ENCODE measurements at regions not wholly inside any gene's neighbourhood (a gene's known extent, or its start where the extent isn't known, plus 50 kb on each side); places are given as distances from the start of the nearest gene placed in this dataset.

DNA sequence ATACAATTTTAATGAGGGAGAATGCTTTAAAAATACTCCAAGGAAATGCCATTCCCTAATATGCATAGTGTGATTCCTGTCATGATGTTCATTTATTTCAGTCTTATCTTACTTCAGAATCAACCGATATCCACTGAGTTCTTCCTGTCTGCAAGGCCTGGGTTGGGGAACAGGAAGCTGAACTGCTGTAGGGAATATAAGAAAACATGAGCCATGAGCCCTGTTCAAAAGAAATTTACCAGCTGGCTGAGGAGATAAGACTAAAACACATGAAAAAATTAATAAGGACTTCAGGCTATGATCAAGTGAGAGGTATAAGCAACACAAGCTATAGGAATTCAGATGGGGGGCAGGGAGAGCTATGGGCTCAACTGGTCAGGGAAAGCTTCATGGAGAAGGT, 184.7 kb downstream of the PLPP4 start:
- no peak for DNase-seq

DNA sequence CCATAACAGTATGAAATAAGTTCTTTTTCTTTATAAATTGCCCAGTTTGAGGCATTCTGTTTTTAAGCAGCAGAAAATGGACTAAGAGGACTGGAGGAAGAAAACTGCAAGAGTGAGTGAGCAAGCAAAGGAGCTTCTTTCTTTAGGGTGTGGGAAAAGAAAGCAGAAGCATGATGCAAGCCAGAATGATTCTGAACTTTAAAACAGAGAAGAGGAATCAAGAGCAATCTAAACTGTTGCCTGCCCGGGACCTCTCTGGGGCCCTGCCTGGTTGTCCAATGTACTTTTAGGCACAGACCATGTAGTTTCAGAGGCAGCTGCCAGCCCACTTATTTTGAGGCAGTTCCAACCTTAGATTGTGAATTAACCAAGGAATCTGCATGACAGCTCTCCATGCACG, 186.3 kb downstream of the PLPP4 start:
- DNase-seq, result no peak

DNA sequence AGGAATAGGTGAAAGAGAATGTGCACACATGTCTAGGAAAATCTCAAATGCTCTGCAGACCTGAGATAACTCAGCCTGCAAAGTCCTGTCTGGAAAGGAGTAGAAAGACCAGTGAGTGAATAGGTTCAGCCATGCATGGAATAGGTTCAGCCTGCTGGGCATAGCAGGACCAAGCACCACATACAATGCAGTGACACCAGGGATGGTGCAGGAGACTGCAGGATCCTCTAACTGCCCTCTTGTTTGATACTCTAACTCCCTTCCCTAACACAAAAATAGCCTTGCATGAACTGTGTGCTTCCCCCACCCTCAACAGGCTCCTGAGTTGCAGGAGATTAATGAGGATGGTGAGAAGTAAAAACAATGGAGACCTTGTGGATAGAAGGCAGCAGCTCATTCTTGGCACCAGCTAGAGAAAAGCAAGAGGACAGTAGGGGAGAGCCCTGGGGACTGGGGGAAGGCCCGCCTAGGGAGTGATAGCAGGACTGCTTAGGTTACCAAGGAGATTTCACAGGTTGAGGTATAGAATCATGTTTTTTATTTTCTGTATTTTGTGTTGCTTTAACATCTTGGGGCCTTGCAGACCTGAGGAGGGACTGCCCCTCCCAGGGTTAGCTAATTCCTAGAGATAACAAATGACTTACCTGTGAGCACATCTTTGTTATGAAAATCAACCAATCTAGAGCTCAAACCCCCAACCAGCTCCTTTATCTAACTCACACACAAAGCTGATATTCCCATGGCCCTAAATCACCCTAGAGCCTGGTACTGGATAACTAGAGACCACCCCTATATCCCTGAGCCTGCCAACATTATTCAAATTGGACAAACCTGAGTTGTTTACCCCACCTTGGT, 187.8 kb downstream of the PLPP4 start:
- DNase-seq, result no peak

DNA sequence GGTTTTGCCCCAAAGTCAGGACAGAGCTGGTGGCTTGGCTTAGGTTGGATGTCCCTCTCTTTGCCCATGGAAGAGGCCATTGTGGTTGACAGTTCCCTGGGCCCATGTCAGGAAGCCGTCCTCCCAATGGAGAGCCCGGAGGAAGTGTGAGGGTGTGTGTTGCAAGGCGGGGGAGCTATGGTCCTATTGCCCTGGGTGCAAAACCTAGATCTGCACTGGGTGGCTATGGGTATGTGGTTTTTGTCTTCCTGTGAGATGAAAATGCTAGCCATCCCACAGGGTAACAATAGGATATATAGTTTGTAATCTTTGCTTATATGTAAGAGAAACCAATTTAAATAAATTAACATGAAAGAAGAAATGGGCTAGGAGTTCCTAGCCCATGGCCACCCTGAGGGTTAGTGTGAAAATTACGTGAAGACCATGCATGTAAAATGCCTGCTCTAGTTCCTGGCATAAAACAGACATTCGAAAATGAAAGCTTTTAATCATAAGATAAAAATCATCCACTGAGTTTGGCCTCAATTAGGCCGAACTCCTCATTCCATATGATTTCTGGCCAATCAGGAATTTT, 189.2 kb downstream of the PLPP4 start:
- DNase-seq, result no peak

DNA sequence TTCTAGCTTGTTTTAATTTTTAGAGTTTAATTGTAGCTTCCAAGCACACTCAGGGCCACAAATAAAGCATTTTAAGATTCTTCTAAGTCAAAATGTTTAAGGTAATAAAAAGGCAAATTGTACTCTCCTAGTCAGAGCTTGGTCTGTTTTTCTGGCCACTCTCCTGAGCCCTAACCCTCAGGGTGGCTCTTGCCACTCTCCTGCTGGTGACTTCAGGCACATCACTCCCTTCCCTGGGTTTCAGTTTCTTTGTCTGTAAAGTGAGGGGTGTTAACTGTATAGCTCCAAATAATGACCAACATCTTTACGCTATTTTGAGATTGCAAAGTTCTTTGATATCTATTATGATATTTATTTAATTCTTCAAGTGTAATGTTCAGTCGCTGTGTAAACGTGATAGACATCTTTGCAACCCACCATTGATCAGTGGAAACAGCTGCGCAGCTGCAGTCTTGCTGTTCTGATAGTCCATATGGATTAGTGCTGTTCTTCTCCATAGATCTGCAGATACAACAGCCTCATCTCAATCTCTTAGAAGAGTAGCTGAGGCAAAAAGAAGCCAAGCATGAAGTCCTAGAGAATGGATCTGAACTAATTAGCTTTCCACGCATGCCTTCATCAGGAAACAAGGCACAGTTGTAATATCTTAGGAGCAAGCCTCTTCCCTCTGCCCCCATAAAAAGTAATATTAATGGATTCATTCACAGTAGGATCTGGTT, 189.9 kb downstream of the PLPP4 start:
- no peak for DNase-seq

DNA sequence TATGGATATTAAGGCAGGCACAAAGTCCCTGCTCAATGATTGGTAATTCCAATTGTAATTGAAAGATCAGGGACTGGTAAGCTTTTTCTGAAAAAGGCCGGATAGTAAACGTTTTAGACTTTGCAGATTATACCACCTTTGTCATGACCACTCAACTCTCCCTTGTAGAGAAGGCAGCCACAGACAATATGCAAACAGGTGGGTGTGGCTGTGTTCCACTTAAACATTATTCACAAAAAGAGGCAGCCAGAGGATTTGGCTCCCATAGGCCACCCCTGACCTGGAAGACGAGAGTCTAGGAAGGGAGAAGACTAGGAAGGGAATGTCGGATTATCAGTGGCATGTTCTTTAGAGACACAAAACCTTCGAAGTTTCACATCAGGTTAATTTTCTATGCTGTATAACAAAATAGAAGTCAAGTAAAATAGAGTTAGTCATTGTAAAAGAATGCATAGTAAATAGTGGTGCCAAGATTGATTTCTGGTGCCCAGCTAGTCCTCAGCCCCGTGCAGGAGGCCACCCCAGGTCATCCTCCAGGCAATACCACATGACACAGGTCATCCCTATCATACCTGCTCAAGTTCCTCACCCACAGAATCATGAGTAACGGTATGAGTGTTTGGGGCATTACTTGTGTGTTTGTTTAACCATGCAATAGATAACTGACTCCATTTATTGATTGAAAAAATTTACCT, 193.8 kb downstream of the PLPP4 start:
- DNase-seq, result no peak

DNA sequence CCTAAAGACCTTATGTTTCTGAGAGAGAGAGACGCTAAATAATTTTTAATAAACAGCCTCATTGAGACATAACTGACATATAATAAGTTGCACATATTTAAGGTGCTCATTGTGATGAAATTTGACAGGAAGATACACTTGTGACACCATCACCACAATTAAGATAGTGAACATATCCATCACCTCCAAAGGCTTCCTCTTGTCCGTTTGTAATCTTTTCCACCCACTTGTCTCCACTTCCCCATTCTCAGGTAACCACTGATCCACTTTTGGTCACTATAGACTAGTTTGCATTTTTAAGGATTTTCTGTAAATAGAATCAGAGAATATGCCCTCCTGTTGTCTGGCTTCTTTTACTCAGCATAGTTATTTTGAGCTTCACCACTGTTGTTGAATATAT, 195.1 kb upstream of the WDR11 start:
- no peak for DNase-seq

DNA sequence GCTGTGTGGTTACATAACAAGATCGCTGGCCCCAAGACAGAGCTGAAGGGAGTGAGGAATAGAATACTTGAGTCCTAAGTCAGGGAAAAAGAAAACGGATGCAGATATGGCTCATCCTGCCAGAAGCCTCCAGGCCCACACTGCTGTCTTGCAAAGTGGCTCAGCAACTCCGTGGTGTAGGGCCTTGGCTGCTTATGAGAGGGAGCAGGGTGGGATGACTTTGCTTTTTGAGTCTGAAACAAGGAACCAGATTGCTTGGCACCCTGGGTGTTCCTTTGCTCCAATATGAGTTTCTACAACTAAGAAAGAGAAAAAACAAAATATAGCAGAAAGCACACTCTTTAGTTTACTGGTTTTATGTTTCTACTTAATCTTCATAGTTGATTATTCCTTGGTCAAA, 193.8 kb upstream of the WDR11 start:
- DNase-seq, result no peak

DNA sequence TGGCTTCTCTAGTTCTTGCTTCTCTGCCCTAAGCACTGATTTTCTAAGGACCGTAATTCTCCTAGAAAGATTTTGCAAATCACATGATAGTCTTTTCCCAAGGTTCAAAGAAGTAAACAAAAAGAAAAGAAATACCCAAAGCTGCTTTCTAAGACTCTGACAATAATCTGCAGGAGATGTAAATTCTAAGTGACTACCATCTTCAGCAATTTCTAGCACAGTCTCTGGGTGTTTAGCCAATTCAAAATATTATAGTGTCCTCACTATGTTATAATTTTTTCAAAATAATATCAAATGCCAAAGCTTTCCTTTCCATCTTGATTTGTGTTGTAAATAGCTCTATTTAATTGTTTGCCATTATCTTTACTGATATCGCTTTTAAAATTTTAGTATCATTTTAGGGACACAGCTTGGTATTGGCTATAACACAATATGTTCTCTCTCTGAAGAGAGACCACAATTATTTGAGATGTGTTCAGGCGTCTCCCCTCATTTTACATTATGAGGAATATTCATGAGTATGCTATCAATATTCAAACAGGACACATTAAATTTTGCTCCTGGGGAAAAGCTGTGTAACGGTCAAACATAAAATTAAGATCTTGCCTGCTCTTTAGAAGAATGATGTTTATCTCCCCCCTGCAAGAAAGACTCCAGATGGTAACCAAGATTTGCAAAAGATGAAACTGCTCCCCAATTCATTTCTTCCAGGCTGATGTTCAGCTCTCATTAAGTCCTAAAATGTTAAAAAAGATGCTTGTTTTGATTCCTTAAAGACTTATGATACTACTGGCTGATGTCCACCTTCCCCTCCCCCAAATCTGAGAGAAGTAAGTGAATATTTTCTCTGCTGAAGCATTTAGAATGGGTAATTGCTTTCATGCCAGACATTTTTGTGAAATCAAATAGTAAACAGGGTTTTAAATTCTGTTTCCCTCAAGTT, 191.9 kb upstream of the WDR11 start:
- DNase-seq, result no peak

DNA sequence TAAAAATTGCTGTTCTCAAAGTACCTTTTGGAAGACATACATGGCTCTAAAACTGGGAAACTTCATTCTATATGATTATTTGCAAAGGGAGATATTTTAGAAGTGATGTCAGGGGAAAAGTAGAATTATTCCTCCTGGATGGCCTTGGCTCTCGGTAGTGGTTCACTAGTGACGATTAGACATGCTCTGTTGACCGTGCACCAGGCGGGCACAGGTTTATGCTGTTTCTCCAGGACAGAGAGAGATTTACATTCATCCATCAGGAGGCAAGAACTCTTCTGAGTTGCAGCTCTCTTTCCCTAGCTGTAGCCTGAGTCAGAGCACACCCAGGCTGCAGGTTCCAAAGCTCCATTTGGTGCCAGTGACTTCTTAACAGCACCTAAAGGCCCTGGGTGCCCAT, 184.9 kb upstream of the WDR11 start:
- DNase-seq, result no peak

DNA sequence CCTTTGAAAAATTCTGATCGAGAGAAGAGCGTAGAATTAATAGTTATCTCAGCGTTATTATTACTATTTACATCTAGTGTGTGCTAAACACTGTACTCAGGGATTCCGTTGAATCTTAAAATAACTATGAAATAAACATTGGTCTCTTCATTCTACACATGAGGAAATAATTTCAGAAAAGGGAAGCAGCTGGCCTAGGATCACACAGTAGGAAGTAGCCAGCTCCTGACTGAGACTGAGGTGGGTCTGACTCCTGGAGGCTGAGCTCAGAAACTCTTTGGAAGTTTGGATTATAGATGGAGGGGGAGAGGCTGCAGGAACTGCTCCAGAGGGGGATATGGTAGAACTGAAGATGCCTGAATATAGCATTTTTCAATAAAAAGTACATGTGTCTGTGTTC, 183.9 kb upstream of the WDR11 start:
- DNase-seq, result no peak

DNA sequence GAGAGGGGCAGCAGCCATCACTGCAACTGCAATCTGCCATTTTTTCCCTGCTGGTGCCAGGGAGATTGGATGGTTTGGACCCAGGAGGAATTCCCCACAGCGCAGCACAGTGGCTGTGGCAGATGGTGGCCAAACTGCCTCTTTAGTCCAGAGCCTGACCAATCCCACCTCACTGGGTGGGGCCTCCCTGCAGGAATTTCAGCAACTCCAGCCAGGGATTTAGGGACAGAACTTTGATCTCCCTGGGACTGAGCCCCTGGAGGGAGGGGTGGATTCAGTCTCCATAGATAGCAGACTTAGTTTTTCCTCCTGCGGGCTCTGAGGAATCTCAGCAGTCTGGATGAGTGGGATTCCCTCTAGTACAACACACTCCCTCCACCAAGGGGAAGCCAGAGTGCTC, 179.7 kb upstream of the WDR11 start:
- no peak for DNase-seq

DNA sequence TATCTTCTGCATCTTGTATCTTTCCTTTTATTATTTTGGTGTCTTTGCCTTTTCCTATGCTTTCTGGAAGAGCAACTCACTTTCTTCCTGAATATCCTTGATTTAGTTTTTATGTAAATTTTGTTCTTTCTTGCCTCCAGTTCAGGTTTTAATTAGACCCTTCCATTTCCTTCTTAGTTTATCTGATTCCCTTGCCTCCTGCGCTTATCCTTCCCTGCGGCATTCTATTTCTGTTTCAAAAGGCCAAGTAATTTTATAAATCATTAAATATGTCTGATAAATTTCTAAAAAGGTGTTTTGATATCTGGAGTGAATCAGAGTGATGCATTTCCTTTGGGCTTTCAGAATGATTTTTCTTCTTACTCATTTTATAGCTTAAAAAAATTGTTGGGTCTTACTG, 167.7 kb upstream of the WDR11 start:
- no peak for DNase-seq

DNA sequence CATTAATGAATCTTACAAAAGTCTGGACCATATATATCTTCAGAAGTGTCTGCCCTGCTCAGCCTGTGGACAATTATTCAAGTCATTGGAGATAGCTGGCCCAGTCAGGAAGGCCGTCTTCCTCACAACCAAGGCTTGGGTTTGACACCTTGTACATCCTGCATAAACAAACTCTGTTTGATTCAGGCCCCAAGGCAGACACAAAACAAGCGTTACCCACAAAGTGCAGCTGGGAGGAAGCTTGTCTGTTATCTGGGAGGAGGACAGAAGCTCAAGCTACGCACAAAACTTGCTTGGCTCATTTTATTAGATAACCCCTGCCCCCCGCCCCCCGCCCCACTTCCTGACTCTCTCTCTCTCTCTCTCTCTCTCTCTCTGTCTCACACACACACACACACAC, 166.9 kb upstream of the WDR11 start:
- DNase-seq, result no peak

DNA sequence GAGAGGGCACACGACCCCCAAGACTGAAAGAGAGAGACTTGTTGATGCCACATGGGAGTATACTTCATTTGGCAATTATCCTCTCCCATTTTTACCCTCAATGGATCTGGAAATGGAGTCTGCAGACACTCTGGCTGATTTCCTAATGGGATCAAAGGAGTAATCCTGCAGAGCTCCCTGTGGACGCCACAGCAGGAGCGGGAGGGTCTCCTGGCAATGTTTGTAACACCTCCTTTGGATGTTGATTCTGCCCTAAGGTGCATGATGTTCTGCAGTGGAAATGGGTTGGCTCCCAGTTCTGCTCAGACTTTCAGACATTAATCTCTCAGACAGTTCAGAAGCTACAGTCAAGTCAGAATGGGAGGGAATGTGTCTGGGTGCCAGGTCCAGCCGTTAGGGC, 166.0 kb upstream of the WDR11 start:
- peak; percentile 77 for DNase-seq

DNA sequence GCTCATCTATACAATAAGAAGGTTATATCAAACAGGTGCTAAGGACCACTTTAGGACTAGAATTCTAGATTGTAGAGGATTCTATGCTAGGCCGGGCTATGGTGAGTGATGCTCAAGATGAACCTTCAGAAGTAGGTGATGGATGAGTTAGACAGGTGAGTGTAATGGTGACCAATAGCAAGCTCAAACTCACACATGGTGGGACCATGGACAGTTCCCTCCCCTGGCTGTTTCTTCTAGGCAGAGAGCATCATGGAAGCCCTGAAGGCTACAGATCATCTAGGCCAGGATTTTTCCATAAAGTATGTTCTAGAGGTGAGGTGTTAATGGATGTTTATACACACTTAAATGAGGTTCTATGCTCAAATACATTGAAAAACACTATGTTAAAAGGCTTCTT, 162.2 kb upstream of the WDR11 start:
- DNase-seq, result no peak

DNA sequence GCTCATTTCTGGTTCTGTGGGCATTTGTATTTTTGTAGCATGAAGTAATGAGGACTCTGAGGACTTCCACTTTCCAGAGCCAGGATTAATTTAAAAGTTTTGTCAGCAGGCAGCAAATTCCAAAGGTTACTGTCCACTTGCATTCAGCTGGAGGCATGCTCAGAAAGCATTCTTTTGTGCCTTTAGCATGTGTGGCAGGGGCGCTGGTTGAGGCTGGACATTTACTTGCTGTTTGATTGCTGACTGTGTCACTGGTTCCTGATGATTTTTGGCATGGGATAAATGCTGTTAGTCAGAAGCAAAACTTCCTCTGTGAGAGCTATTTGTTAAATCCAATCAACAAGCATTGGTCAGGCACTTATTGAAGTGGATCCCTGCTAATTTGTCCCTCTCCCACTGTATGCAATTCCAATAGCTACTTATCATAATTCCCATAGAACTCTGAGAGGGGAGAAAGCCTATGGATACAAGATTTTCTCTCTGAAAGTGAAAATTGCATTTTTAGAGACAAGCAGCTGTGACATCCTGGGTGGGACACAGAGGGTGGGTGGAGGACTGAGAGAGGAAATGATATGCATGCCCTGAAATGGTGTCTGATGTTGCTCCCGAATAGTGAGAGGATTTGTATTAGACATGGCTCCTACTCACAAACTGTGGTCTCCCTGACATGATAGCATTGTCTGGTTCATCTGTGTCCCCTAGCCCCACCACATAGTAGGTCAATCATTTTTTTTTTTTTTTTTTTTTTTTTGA, 161.2 kb upstream of the WDR11 start:
- DNase-seq, result no peak

DNA sequence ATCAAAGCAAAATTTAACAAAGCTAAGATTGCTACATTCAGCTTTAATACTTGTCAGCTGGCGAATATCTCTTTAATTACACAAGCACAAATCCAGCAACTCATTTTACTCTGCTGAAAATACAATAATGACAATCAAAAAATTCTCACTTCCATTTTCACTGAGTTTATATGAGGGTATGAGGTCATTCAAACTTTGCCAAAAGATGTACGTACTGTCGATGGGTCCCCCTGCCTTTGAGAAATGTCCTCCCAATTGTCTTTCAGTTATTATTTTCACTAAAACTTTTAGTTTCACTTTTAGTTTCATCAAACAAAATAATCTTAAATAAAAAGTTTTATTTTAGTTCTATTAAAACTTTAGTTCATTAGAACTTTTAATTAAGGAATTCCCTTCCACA, 159.5 kb upstream of the WDR11 start:
- no peak for DNase-seq

DNA sequence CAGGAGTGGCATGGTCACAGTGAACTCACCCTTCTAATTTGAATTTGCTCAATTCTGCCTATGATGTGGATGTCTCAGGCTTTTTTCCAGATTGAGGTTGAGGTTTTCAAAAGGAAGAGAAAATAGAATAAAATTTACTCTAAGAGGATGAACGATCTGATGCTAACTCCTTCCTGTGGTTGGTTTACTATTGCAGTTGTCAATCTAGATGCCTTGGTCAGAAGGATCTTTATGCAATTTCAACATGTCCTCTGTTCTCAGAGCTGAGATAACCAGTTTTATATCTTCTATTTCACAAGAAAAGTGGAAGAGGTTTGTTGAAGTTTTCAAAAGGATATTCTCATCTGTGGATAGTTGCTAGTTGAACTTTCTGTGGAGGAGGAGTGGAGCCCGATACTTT, 150.7 kb upstream of the WDR11 start:
- DNase-seq, result no peak

DNA sequence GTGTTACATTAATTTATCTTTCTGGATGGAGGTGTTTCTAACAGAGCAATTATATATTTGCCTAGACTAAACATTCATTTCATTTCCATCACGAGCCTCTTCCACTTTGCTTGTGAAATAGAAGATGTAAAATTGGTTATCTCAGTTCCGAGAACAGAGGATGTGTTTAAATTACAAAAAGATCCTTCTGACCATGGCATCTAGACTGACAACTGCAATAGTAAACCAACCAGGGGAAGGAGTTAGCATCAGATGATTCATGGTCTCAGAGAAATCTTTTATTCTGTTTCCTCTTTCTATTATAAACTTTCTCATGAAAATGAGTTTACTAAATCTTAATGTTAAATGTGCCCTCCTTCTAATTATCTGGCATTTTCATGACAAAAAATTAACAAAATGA, 149.8 kb upstream of the WDR11 start:
- no peak for DNase-seq

DNA sequence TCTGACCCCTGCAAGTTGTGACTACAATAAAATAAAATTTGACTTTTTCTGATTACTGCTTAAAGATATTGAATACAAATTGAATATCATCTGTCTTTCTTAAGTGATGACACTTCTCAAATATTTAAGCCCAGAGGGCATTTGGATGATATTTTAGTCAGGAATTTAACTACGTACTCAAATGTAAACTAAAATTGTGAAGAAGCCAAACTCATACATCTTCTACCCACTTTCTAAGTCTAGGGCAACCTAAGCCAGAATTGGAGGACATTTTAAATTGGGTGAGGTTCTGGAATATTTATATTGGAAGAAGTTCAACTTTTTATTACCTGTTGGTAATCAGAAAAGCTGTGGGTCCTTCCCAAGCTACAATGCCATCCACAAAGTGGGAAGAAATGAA, 149.1 kb upstream of the WDR11 start:
- no peak for DNase-seq

DNA sequence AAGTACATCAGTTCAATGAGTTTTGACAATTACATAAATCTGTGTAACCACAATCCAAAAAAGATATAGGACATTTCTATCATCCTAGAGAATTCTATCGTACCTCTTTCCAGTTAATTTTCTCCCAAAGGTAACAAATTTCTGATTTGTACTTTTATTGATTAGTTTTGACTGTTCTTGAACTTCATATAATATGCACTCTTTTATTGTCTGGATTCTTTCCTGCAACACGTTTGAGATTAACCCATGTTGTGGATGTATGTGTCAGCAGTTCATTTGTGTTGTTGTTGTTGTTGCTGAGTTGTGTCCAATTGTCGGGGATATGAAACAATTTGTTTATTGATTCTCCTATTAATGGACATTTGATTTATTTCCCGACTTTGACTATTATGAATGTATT, 145.9 kb upstream of the WDR11 start:
- no peak for DNase-seq

Measured in NCI-H82 (cell line).